Activated CD4-positive, alpha-beta T cell treated with anti-CD3 and anti-CD28 coated beads, Interleukin-2, amount 10 ng/mL, durations not matched to agents 7 days and 5 days (primary cell): ENCODE measurements at regions not wholly inside any gene's neighbourhood (a gene's known extent, or its start where the extent isn't known, plus 50 kb on each side); places are given as distances from the start of the nearest gene placed in this dataset.

Source experiments
- CTCF ChIA-PET: fragments of 350-600 bp; sonication (Branson Sonifier 250); formaldehyde crosslinking; loops from one replicate; lab custom pipeline; 2021; ENCODE audit warnings: antibody characterized with exemption; lab: Charles Lee
- POLR2A ChIA-PET: fragments of 350-600 bp; sonication (Branson Sonifier 250); formaldehyde crosslinking; loops from one replicate; lab custom pipeline; 2021; ENCODE audit warnings: antibody characterized with exemption; lab: Charles Lee
- DNase-seq: peaks from one replicate; pipeline ENCODE4 v3.0.0-alpha.2; 2020
- H3K27ac Mint-ChIP-seq: one replicate; pipeline ENCODE4 v1.8.0; 2021; ENCODE audit warnings: mild to moderate bottlenecking, moderate library complexity, mixed read lengths
- H3K27me3 Mint-ChIP-seq: one replicate; pipeline ENCODE4 v1.8.0; 2021; ENCODE audit warnings: mixed read lengths
- H3K36me3 Mint-ChIP-seq: one replicate; pipeline ENCODE4 v1.8.0; 2021; ENCODE audit warnings: low read depth, mixed read lengths
- H3K4me1 Mint-ChIP-seq: one replicate; pipeline ENCODE4 v1.8.0; 2021; ENCODE audit warnings: mixed read lengths
- H3K4me3 Mint-ChIP-seq: one replicate; pipeline ENCODE4 v1.8.0; 2021; ENCODE audit warnings: mild to moderate bottlenecking, moderate library complexity, mixed read lengths
- H3K9me3 Mint-ChIP-seq: one replicate; pipeline ENCODE4 v1.8.0; 2021; ENCODE audit warnings: mixed read lengths

DNA sequence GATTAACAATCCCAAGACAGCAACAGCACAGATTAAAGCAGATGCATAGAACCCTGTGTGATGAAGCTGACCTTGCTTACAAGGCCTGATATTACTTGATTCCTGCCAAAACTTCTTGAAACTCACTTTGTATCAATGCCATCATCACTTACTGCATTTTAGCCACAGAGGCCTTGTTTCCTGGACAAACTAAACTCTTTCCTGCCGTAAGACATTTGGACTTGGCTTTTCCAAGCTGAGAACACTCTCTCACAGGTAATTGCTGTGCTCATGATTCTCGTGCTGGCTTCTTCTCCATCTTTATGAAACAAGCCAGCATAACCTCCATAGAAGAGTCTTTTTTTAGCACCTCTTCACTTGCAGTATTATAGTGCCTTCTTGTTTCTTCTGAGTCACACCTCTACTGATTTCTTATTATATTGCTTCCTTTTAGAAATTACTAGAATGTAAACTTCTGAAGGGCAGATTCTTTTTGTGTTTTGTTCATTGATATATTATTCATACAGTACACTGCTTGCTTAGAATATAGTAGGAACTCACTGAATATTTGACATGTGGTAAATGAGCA, 456.5 kb upstream of the ZNF608 start:
- CTCF ChIA-PET, result interaction anchor here (0.6 kb wide), 1 partner anchor 296 kb away, joined by 5 read pairs; no protein-coding TSS in a partner anchor
- Mint-ChIP-seq H3K4me1 (no peaks in the 10 kb centered on the region), H3K27ac (no peak overlapping the region), H3K27me3 (no peaks in the 10 kb centered on the region), H3K9me3 (no peaks in the 10 kb centered on the region), H3K36me3 (no peaks in the 10 kb centered on the region), H3K4me3 (no peak overlapping the region)
- POLR2A ChIA-PET, result no interaction called here
- no peak for DNase-seq

DNA sequence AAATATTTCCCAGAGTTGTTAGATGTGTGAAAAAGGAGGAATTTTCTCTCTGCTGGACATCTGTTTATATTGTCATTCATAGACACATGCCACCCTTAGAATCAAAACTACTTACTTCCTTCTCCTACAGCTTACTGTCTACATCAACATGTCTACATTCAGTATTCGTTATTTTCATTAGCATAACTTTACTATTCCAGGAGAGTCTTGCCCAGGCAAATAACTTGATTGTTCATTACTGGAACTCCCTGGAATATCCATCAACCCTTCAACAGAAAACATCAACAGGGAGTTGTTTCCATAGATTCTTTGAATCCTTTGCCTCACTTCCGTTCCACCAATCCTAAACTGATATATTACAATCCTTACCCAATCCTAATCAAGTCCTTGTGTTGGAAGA, 457.5 kb upstream of the ZNF608 start:
- POLR2A ChIA-PET, result no interaction called here
- H3K4me3 Mint-ChIP-seq, result no peak overlapping the region
- no peak overlapping the region for H3K27ac Mint-ChIP-seq
- H3K4me1 Mint-ChIP-seq, result no peaks in the 10 kb centered on the region
- DNase-seq, result no peak
- CTCF ChIA-PET, result no interaction called here
- no peaks in the 10 kb centered on the region for H3K27me3 Mint-ChIP-seq
- no peaks in the 10 kb centered on the region for H3K36me3 Mint-ChIP-seq
- H3K9me3 Mint-ChIP-seq, result no peaks in the 10 kb centered on the region

DNA sequence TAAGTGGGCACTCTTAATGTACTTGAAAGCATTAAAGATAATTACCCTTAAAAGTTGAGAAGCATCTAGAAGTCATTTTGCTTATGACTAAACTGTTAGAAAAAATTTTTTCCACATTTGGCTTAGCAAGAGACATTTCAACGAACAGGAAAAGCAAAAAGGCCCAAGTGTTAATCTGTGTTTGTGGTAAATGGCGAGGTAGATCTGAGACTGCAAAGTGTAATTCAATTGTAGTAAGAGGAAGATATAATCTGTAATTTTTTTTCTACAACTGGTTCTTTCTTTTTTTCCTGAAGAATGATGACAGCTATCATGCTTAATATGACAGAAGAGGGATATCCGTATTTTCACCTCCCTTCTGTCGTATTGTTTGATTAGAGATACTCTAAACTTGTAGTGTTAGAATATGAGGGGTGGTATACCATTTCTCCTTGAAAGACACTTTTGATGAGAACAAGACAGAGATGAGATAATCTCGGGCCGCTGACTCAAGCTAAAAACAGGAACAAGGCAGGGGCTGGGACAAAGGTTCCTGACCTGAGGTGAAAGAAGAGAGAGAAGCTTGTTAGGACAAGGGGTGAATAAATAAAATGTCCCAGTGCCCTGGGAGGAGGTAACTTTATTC, 459.3 kb upstream of the ZNF608 start:
- DNase-seq, result no peak
- no peak overlapping the region for H3K27ac Mint-ChIP-seq
- H3K4me1 Mint-ChIP-seq, result no peaks in the 10 kb centered on the region
- ChIA-PET CTCF (no interaction called here), POLR2A (no interaction called here)
- no peak overlapping the region for H3K4me3 Mint-ChIP-seq
- H3K27me3 Mint-ChIP-seq, result no peaks in the 10 kb centered on the region
- no peaks in the 10 kb centered on the region for H3K36me3 Mint-ChIP-seq
- H3K9me3 Mint-ChIP-seq, result no peaks in the 10 kb centered on the region

DNA sequence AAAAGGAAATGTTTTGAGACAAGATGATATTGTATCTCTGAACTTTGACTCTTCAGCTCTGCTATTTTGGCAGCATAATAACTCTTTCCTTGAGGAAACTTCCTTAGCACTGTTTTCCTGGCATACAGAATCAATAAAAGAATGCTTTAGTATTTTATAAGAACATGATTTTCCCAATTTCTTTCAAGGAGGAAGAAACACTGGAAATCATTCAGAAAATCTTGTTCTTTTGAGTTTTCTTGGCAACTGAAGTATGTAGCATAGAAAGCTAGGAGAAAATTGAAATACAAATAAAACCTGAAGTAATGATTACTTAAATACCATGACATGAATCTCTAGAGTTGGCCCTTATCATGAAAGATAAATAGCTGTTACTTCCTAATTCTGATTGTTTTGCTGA, 461.4 kb upstream of the ZNF608 start:
- no peak for DNase-seq
- no peaks in the 10 kb centered on the region for H3K9me3 Mint-ChIP-seq
- no peaks in the 10 kb centered on the region for H3K27me3 Mint-ChIP-seq
- CTCF ChIA-PET, result no interaction called here
- H3K4me1 Mint-ChIP-seq, result no peaks in the 10 kb centered on the region
- H3K36me3 Mint-ChIP-seq, result no peaks in the 10 kb centered on the region
- POLR2A ChIA-PET, result no interaction called here
- H3K27ac Mint-ChIP-seq, result no peak overlapping the region
- H3K4me3 Mint-ChIP-seq, result no peak overlapping the region

DNA sequence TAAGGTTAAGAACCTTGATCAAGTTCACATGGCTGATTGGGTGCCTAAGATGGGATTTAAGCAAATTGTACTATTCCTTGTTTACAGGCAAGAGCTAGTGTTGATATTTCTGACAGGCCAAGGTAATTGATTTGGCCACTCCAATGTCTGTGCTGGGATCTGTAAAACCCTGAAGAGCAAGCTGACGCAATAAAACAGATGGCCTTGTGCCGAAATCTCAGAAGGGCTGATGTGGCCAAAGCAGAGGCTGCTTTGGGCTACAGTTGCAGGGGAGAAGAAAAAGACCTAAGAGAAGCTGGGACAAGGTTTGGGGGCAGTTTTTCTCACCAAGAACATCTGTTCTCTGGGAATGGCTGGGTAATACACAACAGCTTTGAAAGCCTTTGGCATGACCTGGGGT, 463.2 kb upstream of the ZNF608 start:
- H3K4me1 Mint-ChIP-seq, result no peaks in the 10 kb centered on the region
- H3K27me3 Mint-ChIP-seq, result no peaks in the 10 kb centered on the region
- H3K9me3 Mint-ChIP-seq, result no peaks in the 10 kb centered on the region
- H3K27ac Mint-ChIP-seq, result no peak overlapping the region
- ChIA-PET CTCF (no interaction called here), POLR2A (no interaction called here)
- no peaks in the 10 kb centered on the region for H3K36me3 Mint-ChIP-seq
- H3K4me3 Mint-ChIP-seq, result no peak overlapping the region
- DNase-seq, result no peak

DNA sequence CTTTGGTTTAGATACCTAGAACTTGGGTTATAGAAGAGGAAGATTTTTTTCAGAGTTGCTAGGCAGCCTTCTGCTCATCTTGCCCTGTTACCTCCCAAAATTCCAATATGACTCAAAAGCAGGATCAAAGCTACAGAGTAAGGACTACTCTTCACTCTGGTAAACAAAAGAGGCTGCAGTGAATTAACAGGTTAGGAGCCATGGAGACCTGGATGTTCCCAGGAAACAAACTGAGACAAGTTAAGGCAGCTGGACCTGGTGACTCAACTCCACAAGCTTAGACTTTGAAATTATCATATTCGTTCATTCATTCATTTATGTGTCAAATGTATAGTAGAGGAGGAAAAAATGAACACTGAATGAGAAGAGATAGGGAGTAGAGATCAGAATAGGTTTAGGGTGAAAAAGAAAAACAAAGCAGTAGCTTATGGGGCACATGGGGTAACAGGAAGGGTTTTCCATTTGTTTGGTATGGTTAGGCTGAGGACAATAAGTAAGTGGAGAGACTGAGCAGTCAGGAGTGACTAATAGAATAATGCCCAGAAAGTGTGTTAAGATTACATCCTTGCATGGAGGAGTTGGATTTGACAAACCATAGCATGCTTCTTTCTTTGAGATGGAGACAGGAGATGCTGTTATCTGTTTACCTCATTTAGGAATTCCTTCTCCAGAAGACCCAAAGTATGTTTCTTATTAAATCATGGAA, 464.0 kb upstream of the ZNF608 start:
- Mint-ChIP-seq H3K9me3 (no peaks in the 10 kb centered on the region), H3K4me1 (no peaks in the 10 kb centered on the region)

DNA sequence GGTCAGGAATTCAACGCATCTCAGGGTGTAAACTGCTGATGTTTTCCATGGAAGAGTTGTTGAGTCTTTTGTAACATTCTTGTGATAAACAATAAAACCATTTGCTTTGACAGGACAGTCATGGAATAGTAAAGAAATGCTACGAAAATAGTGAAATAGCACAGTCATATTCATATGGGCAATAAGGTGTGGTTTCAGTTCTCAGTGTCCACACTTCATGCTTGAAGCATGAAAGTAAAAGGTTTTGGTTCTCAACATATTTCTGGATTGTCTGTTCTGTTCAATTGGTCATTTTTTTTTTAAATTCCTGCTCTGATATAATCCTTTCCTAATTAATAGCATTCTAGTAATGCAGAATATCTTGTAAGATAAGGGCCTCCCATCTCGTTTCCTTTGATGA, 467.6 kb upstream of the ZNF608 start:
- no peak overlapping the region for H3K4me3 Mint-ChIP-seq
- H3K9me3 Mint-ChIP-seq, result no peaks in the 10 kb centered on the region
- H3K4me1 Mint-ChIP-seq, result no peaks in the 10 kb centered on the region

More for the DNA sequence above, 464.0 kb upstream of the ZNF608 start:
- ChIA-PET CTCF (no interaction called here), POLR2A (no interaction called here)
- Mint-ChIP-seq H3K4me3 (no peak overlapping the region), H3K36me3 (no peaks in the 10 kb centered on the region), H3K27me3 (no peaks in the 10 kb centered on the region), H3K27ac (no peak overlapping the region)
- DNase-seq, result no peak

DNA sequence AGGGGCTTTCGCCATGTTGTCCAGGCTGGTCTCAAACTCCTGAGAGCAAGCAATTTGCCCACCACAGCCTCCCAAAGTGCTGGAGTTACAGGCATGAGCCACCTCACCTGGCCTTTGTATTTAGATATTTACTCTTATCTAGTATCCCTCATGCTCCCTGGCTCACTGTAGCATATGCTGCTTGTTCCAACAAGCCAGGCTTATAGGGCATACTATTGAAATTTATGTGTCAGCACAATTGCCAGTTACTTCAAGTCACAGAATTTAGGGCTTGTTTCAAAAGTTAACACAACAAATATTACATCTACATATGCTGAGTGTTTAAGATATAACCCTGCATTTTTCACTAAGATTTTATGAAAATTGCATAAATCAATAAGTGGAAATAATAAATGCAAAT, 469.2 kb upstream of the ZNF608 start:
- DNase-seq, result no peak
- CTCF ChIA-PET, result no interaction called here
- Mint-ChIP-seq H3K27me3 (no peaks in the 10 kb centered on the region), H3K4me3 (no peak overlapping the region), H3K27ac (no peak overlapping the region), H3K4me1 (no peaks in the 10 kb centered on the region), H3K9me3 (no peaks in the 10 kb centered on the region), H3K36me3 (no peaks in the 10 kb centered on the region)
- POLR2A ChIA-PET, result no interaction called here

More for the DNA sequence above, 467.6 kb upstream of the ZNF608 start:
- DNase-seq, result no peak
- Mint-ChIP-seq H3K27ac (no peak overlapping the region), H3K27me3 (no peaks in the 10 kb centered on the region), H3K36me3 (no peaks in the 10 kb centered on the region)
- CTCF ChIA-PET, result no interaction called here
- POLR2A ChIA-PET, result no interaction called here

DNA sequence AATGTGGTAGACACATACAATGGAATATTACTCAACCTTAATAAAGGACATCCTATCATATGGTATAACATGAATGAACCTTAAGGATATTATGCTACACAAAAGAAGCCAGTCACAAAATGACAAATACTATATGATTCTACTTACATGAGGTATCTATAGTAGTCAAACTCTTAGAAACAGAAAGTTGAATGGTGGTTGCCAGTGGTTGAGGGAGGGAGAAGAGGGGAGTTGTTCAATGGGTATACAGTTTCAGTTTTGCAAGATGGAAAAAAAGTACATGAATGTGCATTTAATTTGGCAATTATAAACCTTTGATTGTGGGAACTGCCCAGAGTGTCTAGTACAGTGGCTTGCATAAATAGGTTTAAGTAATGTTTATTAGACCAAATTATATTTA, 473.3 kb upstream of the ZNF608 start:
- Mint-ChIP-seq H3K36me3 (no peaks in the 10 kb centered on the region), H3K4me1 (no peaks in the 10 kb centered on the region), H3K4me3 (no peak overlapping the region), H3K27me3 (no peaks in the 10 kb centered on the region), H3K9me3 (no peaks in the 10 kb centered on the region), H3K27ac (no peak overlapping the region)
- no peak for DNase-seq
- CTCF ChIA-PET, result no interaction called here
- POLR2A ChIA-PET, result no interaction called here

DNA sequence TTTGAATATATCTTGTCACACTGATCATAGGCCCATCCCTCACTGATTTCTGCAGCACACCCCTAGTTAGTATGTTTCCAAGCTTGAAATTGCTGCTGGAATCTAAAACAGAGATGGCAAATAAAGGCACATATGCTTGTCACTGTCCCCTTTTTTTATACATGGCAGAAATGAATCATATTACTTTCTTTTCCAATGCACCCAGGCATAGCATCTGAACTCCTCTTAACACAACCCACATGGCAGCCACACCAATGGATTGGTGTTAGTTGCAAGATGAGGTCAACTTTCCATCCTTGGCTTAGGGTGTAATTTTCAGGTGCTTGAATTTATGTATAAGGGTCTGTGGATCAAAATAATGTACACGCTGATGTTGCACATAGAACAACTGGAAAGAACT, 473.8 kb upstream of the ZNF608 start:
- H3K4me3 Mint-ChIP-seq, result no peak overlapping the region
- H3K4me1 Mint-ChIP-seq, result no peaks in the 10 kb centered on the region
- no peak overlapping the region for H3K27ac Mint-ChIP-seq
- H3K27me3 Mint-ChIP-seq, result no peaks in the 10 kb centered on the region
- CTCF ChIA-PET, result no interaction called here
- no peaks in the 10 kb centered on the region for H3K36me3 Mint-ChIP-seq
- POLR2A ChIA-PET, result no interaction called here
- no peaks in the 10 kb centered on the region for H3K9me3 Mint-ChIP-seq
- DNase-seq, result no peak

DNA sequence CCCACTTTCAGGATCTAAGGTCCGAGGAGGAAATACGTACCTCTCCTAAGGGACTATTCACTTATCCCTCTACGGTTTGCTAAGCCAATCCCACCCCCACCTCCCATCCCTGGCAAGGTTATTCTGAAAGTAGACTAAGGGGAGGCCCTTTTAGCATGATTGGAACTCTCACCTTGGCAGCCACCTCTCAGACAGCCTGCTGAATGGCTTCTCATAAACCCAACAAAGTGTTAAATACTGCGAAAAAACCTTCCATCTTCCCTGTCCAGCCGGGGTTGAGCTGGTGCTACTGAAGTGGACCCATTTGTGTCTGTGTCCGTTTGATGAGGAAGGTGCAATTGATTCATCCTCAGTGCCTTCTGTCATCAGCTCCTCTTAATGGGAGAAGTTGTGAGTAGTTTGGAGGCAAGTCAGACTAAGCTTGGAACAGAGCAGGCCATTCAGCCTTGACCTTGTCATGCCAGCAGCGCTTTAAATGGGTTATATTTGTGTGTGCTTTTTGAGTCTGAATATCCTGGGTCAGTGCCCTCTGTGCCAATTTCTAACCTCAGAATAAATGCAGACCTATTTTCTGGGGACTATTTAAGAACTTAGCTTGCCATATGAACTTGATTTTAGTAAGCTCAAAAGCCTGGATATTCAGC, 476.3 kb upstream of the ZNF608 start:
- H3K36me3 Mint-ChIP-seq, result no peaks in the 10 kb centered on the region
- H3K27ac Mint-ChIP-seq, result no peak overlapping the region
- H3K9me3 Mint-ChIP-seq, result no peaks in the 10 kb centered on the region
- no peaks in the 10 kb centered on the region for H3K4me1 Mint-ChIP-seq
- no peaks in the 10 kb centered on the region for H3K27me3 Mint-ChIP-seq
- no peak overlapping the region for H3K4me3 Mint-ChIP-seq
- POLR2A ChIA-PET, result no interaction called here
- DNase-seq, result no peak
- CTCF ChIA-PET, result no interaction called here

DNA sequence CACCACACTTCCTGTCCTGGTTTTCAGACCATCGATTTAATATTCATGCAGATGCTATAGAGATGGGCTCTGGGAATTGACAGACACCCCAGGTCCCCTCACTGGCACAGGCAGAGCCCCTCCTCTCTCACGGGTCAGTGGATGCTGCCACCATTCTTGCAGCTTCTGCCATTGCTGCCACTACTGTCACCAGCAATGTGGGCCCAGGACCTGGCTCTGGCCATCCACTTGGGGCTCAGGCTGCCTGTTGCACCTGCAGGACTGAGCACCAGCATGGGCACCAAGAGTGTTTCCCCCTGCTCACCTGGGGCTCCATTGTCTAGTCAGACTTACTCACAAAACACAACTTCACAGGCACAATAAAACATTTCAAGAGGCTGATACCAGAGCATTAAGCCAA, 479.0 kb upstream of the ZNF608 start:
- POLR2A ChIA-PET, result no interaction called here
- Mint-ChIP-seq H3K27me3 (no peaks in the 10 kb centered on the region), H3K36me3 (no peaks in the 10 kb centered on the region), H3K9me3 (no peaks in the 10 kb centered on the region), H3K4me1 (no peaks in the 10 kb centered on the region), H3K27ac (no peak overlapping the region), H3K4me3 (no peak overlapping the region)
- CTCF ChIA-PET, result no interaction called here
- DNase-seq, result no peak

DNA sequence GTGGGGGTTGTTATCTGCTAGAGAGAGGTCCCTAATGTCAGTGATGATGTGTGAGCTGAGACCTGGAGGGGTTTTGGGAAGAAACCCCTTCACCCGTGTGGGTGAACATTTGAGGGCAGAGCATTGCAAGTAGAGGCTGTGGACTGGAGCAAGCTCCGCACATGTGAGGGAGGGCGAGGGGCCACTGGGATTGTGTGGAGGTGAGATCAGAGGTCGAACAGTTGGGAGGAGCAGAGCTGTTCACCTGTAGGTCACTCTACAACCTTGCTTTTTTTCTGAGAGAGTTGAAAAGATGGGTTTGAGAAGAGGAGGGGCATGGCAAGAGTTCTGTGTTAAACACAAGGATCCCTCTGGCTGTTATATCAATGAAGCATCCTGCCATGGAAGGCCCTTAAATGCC, 480.4 kb upstream of the ZNF608 start:
- Mint-ChIP-seq H3K27me3 (no peaks in the 10 kb centered on the region), H3K36me3 (no peaks in the 10 kb centered on the region), H3K9me3 (no peaks in the 10 kb centered on the region), H3K4me3 (no peak overlapping the region), H3K27ac (no peak overlapping the region), H3K4me1 (no peaks in the 10 kb centered on the region)
- ChIA-PET CTCF (no interaction called here), POLR2A (no interaction called here)
- no peak for DNase-seq
